Thyroid gland (tissue), 4 donors: ENCODE measurements at regions not wholly inside any gene's neighbourhood (a gene's known extent, or its start where the extent isn't known, plus 50 kb on each side); places are given as distances from the start of the nearest gene placed in this dataset.
"Not testable (repeated sequence)": the region's sequence is repeated elsewhere in the genome, so short reads cannot be mapped to it uniquely, and the experiment has no call there.

ENCODE experiments used
- POLR2A ChIP-seq, 2 donors: fragments of 450-650 bp; IDR thresholded peaks; one replicate each; pipeline ENCODE4 v1.6.1; 2017; ENCODE audit warnings: antibody characterized with exemption in 2 of 2, mild to moderate bottlenecking in 2 of 2, moderate library complexity in 1 of 2
- TF ChIP-seq, protein P1 (sequence below), 6 experiments: fragments of 200-600 bp in 3 of 6; fragments of 450-650 bp in 3 of 6; sonication (generic) in 3 of 6; IDR thresholded peaks; one replicate each; pipeline ENCODE4 v1.5.1; 2016 to 2019; ENCODE audit warnings: antibody characterized with exemption in 6 of 6, mild to moderate bottlenecking in 2 of 6, inconsistent platforms in 1 of 6, moderate library complexity in 1 of 6

DNA sequence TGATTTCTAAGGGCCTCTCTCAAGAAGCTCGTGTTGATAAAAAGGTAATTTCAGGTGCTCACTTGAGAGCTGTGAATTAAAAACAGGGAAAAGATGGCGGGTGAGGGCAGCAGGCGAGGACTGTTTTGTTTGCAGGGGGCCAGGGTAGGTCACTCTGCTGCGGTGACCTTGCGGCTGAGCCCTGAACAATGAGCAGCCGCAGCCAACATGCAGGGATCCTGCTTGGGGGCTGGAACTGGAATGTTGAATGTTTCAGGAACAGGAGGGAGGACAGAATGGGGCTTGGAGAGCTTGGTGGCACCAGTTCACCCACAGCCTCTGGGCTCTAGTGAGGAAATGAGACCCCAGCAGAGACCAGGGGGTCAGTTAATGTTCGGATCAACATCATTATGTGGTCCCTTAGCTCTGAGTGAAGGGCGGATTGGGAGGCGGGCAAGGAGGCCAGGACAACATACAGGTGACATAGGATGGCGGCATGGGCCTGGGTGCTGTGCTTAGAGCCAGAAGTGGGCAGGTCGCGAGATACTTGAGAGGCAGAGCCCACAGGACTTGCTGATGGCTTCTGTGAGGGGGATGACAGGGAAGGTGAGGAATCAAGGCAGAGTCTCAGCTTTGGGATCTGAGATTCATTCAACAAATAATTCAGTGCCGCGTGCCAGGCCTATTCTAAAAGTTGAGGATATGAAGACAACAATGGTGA, 94.9 kb downstream of the CRLF3 start:
- TF ChIP-seq, protein P1, sequence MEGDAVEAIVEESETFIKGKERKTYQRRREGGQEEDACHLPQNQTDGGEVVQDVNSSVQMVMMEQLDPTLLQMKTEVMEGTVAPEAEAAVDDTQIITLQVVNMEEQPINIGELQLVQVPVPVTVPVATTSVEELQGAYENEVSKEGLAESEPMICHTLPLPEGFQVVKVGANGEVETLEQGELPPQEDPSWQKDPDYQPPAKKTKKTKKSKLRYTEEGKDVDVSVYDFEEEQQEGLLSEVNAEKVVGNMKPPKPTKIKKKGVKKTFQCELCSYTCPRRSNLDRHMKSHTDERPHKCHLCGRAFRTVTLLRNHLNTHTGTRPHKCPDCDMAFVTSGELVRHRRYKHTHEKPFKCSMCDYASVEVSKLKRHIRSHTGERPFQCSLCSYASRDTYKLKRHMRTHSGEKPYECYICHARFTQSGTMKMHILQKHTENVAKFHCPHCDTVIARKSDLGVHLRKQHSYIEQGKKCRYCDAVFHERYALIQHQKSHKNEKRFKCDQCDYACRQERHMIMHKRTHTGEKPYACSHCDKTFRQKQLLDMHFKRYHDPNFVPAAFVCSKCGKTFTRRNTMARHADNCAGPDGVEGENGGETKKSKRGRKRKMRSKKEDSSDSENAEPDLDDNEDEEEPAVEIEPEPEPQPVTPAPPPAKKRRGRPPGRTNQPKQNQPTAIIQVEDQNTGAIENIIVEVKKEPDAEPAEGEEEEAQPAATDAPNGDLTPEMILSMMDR (IDR thresholded peaks at IDR 0.05) = not testable (repeated sequence)
- not testable (repeated sequence) for TF ChIP-seq POLR2A (IDR thresholded peaks at IDR 0.05)
